NCI-H1436 treated with DMSO at 0.1 percent for 48 hours (cell line): ENCODE measurements at regions not wholly inside any gene's neighbourhood (a gene's known extent, or its start where the extent isn't known, plus 50 kb on each side); places are given as distances from the start of the nearest gene placed in this dataset.

Experiments
- DNase-seq: peaks from one replicate; lab custom pipeline; 2025; lab: John Stamatoyannopoulos, UW

- DNase-seq, result no peak
These were observed 804.1 kb downstream of the TFAP2A start for GRCh38 chr6:9610620-9611415.

DNA sequence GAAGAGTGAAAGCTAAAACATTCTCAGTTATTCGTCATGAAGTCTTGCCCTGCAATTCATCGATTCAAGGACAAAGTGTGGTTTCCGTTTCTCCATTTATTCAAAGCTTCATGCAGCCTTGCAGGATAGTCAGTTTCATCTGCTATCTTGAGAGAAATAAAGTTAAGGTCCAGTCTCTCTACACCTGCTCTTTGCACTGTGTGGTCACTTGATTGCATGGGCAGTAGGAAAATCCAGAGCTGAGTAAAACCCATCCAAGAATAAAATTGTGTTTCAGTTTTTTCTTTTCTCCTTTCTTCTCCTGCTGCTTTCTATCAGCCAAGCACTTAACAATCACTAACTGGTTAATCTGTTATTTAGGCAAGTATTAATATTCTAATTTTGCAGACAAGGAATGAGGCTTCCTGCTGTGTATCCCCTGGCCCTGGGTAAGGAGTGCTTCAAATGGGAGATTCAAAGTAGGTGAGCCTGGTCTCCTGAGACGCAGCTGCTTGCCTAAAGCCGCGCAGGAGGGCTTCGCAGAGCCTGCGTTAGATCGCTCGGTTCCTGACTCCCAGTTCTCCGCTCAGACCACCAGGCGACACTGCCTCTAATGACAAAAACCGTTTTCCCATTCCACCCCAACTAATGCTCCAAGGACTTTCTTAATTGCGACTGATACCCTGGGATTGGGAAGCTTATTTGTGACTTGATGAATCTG is 808.3 kb downstream of the TFAP2A start:
- DNase-seq, result no peak

DNA sequence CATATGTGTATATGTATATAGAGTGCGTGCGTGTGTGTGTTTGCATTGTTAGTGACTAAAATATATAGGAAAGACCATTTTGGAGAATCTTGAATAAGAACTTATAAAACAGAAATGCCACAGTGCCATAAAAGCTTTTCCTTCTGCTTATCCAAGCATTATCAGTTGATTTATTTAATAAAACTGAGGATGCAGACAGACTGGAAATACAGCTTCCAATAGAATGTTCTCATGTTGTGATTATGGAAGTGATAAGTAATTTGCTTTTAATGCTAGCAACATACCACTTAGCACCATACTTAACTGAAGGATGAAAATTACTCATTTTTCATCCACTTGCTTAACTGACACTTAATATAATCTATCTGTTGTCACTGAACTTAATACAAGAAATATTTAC is 820.1 kb downstream of the TFAP2A start:
- no peak for DNase-seq

DNA sequence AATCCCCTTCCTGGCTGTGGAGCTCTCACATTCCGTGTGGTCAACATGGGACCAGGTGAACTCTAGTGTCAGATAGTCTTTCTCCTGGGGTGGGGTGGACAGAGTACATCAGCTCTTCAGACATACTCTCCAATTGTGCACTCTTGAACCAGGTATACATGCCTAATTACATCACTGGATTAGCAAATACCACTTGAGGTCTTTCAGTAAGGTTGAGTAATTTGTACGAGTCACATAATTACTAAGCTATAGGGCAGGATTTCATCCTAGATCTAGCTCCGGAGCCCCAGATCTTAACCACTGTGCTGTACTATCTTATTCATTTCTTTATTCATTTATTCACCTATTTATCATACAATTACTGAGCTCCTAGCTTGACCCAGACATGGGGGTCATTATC is 821.3 kb downstream of the TFAP2A start:
- no peak for DNase-seq

GRCh38 chr6:9583753-9584352 is 831.0 kb downstream of the TFAP2A start:
- no peak for DNase-seq

DNA sequence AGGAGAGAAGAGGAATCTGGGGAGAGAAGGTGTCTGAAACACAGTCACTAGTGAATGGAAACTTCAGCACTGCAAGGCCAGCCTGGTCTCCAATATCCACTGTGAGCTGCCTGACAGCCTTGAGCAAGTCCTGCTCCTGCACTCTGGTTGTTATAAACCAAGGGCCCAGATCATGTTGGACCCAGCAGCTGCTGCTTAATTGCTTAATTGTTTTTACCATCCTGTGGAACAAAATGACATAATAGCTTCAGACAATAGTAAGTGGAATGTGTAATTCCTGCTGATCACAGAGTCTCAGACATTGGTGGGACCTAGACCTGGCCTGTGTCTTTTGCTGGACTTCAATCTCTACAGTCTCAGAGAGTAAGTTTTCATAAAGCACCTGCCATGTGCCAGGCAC is 833.7 kb downstream of the TFAP2A start:
- DNase-seq, result no peak

GRCh38 chr6:9576521-9576920 is 838.4 kb downstream of the TFAP2A start:
- no peak for DNase-seq

- no peak for DNase-seq
These were observed 848.8 kb downstream of the TFAP2A start for GRCh38 chr6:9566096-9566495.

GRCh38 chr6:9564021-9564420 is 850.9 kb downstream of the TFAP2A start:
- DNase-seq, result no peak

DNA sequence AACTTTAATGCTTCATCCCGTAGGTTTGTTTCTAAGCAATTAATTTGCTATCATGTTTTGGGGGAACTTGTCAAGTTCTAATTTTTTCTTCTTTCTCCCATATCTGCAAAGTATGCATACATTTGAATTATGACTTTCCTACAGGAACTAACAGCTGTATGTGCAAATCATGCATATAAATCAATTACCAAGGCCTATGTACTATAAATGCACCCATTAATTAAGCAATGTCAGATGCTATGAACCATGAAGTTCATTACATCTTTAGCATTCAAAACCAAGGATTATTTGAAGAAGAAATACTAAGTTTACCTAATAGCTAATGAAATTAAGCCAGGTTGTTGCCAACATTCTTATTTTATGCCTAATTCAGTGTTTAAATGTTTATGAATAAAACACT is 851.3 kb downstream of the TFAP2A start:
- DNase-seq, result no peak

DNA sequence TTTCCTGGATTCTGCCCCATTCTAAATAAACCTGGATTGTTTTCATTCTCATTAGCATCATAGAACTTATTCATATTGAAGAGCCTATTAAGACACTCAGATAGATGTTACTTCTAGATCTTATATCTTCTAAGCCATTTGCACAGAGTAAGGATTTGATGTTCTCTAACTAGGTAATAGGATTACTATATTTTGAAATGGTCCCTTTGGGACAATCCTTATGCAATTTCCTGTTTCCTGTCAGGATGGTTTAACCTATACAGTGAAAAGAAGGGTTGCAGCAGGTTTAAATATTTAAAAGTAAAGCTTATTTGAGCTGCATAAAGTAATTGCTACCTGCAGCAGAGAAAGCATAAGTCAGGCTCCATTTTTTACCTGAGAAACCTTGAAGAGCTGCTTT is 860.1 kb downstream of the TFAP2A start:
- DNase-seq, result no peak

DNA sequence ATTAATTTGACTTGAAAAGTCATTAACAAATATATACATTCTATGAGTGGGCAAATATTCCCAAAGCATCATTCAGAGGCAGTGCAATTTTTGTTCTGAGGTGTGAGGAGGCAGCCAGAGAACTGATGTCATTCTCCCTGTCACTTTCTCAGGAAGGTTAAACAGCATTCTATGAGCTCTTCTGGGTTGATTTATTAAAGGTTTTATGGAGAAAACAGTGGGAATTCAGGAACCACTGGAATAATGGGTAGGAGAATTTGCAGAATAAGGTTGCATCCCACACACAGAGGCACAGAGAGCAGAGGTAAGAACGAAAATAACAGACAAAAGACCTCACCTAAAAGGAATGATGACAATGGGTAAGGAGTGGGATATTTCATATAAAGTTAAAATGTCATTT is 860.6 kb downstream of the TFAP2A start:
- DNase-seq, result no peak

GRCh38 chr6:9553002-9553401 is 861.9 kb downstream of the TFAP2A start:
- DNase-seq, result no peak

DNA sequence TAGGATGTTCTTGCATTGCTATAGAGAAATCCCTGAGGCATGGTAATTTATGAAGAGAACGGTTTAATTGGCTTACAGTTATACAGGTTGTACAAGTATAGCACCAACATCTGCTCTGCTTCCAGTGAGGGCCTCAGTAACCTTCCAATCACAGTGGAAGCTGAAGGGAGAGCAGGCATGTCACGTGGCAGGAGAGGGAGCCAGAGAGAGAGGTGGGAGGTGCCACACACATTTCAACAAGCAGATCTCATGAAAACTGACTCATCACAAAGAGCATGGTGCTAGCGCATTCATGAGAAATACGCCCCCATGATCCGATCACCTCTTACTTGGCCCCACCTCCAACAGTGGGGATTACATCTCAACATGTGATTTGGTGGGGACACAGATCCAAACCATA is 871.2 kb downstream of the TFAP2A start:
- no peak for DNase-seq

- DNase-seq, result no peak
These were observed 874.2 kb downstream of the TFAP2A start for GRCh38 chr6:9540534-9541126.

DNA sequence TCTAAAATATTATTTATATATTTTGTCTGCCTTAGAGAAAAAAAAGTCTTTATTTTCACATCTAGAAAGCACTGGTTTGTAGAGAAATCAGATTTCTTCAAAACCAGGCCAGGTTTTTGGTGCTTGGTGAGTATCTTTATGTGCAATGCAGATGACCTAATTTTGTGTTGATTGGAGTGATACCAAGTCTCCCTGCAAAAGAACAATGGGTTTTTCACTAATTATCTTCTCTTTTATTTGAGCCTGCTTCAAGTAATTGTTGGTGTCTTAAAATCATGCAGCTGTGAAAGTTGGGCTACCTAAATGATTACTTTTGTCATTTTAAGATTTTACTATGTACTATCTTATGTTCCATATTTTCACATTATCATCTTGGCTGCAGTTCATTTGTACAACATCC is 874.7 kb downstream of the TFAP2A start:
- no peak for DNase-seq

- DNase-seq, result no peak
These were observed 875.6 kb downstream of the TFAP2A start for GRCh38 chr6:9539231-9539755.

- no peak for DNase-seq
These were observed 877.5 kb downstream of the TFAP2A start for GRCh38 chr6:9537381-9537780.

GRCh38 chr6:9535106-9535505 is 879.8 kb downstream of the TFAP2A start:
- no peak for DNase-seq

- DNase-seq, result no peak
These were observed 882.0 kb downstream of the TFAP2A start for GRCh38 chr6:9532621-9533557.

- no peak for DNase-seq
These were observed 887.1 kb downstream of the TFAP2A start for GRCh38 chr6:9527679-9528286.
